H1 (cell line): ENCODE measurements at regions not wholly inside any gene's neighbourhood (a gene's known extent, or its start where the extent isn't known, plus 50 kb on each side); places are given as distances from the start of the nearest gene placed in this dataset.

Source experiments
- EP300 ChIP-seq, 2 experiments: IDR thresholded peaks; 1 replicate in 1 of 2; 2 replicates in 1 of 2; pipeline ENCODE4 v1.6.1; 2011 to 2012; ENCODE audit warnings: low read depth in 2 of 2, low read length in 2 of 2, mild to moderate bottlenecking in 2 of 2, borderline replicate concordance in 1 of 2, inconsistent platforms in 1 of 2, moderate library complexity in 1 of 2
- POLR2A ChIP-seq, 2 experiments: IDR thresholded peaks; 1 replicate in 1 of 2; 2 replicates in 1 of 2; pipeline ENCODE4 v1.6.1; 2011; ENCODE audit warnings: low read depth in 2 of 2, low read length in 2 of 2, mild to moderate bottlenecking in 2 of 2; ENCODE audit errors: control extremely low read depth in 1 of 2
- POLR2AphosphoS5 ChIP-seq: IDR thresholded peaks from 2 replicates; pipeline ENCODE4 v1.6.1; 2011; ENCODE audit warnings: low read depth, low read length
- RBBP5 ChIP-seq: IDR thresholded peaks from 2 replicates; pipeline ENCODE4 v1.7.1; 2012; ENCODE audit warnings: low read depth, mild to moderate bottlenecking, inconsistent platforms, low read length, moderate library complexity, borderline replicate concordance
- TCF12 ChIP-seq: IDR thresholded peaks from 2 replicates; pipeline ENCODE4 v1.6.1; 2011; ENCODE audit warnings: low read depth, mild to moderate bottlenecking, low read length
- TF ChIP-seq, protein P1 (sequence below), 3 experiments: IDR thresholded peaks; 1 replicate in 2 of 3; 2 replicates in 1 of 3; pipeline versions ENCODE4 v1.5.1 to v1.6.1; 2011; ENCODE audit warnings: low read length in 3 of 3, mild to moderate bottlenecking in 3 of 3, inconsistent platforms in 2 of 3, low read depth in 1 of 3, moderate library complexity in 1 of 3; ENCODE audit not compliant: insufficient read depth in 1 of 3; ENCODE audit errors: control extremely low read depth in 1 of 3
- TF ChIP-seq, protein P2 (sequence below): IDR thresholded peaks from 2 replicates; pipeline ENCODE4 v1.6.1; 2011; ENCODE audit warnings: low read length, improper control_type of control experiment

DNA sequence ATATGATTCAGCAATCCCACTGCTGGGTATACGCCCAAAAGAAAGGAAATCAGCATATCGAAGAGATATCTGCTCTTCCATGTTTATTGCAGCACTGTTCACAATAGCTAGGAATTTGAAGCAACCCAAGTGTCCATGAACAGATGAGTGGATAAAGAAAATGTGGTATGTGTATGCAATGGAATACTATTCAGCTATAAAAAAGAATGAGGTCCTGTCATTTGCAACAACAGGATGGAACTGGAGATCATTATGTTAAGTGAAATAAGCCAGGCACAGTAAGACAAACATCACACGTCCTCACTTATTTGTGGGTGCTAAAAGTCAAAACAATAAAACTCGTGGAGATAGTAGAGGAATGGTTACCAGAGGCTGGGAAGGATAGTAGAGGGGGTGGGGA, 153.8 kb upstream of the LEF1 start:
- no peak for TF ChIP-seq POLR2A (IDR thresholded peaks at IDR 0.05; ENCODE audit: control extremely low read depth in 1 of 2, low read depth in 2 of 2, low read length in 2 of 2)
- TF ChIP-seq RBBP5: no peak
- TF ChIP-seq, protein P1, sequence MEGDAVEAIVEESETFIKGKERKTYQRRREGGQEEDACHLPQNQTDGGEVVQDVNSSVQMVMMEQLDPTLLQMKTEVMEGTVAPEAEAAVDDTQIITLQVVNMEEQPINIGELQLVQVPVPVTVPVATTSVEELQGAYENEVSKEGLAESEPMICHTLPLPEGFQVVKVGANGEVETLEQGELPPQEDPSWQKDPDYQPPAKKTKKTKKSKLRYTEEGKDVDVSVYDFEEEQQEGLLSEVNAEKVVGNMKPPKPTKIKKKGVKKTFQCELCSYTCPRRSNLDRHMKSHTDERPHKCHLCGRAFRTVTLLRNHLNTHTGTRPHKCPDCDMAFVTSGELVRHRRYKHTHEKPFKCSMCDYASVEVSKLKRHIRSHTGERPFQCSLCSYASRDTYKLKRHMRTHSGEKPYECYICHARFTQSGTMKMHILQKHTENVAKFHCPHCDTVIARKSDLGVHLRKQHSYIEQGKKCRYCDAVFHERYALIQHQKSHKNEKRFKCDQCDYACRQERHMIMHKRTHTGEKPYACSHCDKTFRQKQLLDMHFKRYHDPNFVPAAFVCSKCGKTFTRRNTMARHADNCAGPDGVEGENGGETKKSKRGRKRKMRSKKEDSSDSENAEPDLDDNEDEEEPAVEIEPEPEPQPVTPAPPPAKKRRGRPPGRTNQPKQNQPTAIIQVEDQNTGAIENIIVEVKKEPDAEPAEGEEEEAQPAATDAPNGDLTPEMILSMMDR (IDR thresholded peaks at IDR 0.05; ENCODE audit: control extremely low read depth in 1 of 3, insufficient read depth in 1 of 3, low read depth in 1 of 3, low read length in 3 of 3): no peak
- TF ChIP-seq TCF12: no peak
- no peak for TF ChIP-seq POLR2AphosphoS5
- no peak for TF ChIP-seq EP300 (IDR thresholded peaks at IDR 0.05; ENCODE audit: borderline replicate concordance in 1 of 2, low read depth in 2 of 2, low read length in 2 of 2)
- TF ChIP-seq, protein P2, sequence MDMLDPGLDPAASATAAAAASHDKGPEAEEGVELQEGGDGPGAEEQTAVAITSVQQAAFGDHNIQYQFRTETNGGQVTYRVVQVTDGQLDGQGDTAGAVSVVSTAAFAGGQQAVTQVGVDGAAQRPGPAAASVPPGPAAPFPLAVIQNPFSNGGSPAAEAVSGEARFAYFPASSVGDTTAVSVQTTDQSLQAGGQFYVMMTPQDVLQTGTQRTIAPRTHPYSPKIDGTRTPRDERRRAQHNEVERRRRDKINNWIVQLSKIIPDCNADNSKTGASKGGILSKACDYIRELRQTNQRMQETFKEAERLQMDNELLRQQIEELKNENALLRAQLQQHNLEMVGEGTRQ: no peak
